K562 (cell line): ENCODE measurements at regions not wholly inside any gene's neighbourhood (a gene's known extent, or its start where the extent isn't known, plus 50 kb on each side); places are given as distances from the start of the nearest gene placed in this dataset.

ENCODE experiments used
- CHD7 ChIP-seq: fragments of 200-600 bp; sonication (generic); IDR thresholded peaks from one replicate; pipeline ENCODE4 v1.6.1; 2012; ENCODE audit warnings: mild to moderate bottlenecking, low read depth, low read length, inconsistent platforms
- CSDE1 ChIP-seq, 2 experiments: fragments of 450-650 bp; IDR thresholded peaks; 2 replicates each; pipeline ENCODE4 v1.6.1; 2016; ENCODE audit warnings: mild to moderate bottlenecking in 1 of 2
- FUS ChIP-seq: fragments of 200-400 bp; formaldehyde crosslinking; optimal IDR thresholded peaks from 2 replicates; pipeline ENCODE3; 2017; ENCODE audit warnings: low read depth, low read length
- NCOA2 ChIP-seq, 2 experiments: fragments of 450-650 bp; IDR thresholded peaks; 2 replicates each; pipeline ENCODE4 v1.6.1; 2018; ENCODE audit warnings: mild to moderate bottlenecking in 2 of 2, moderate library complexity in 1 of 2; ENCODE audit not compliant: partially characterized antibody in 2 of 2
- RBM39 ChIP-seq: fragments of 200-400 bp; formaldehyde crosslinking; optimal IDR thresholded peaks from 2 replicates; pipeline ENCODE3; 2018; ENCODE audit warnings: low read depth, low read length
- TCFL5 ChIP-seq: fragments of 250-450 bp; sonication (Bioruptor Pico); conservative IDR thresholded peaks from 2 replicates; pipeline ENCODE4 v1.6.1; 2021; ENCODE audit warnings: mild to moderate bottlenecking, moderate library complexity, matching md5 sums
- ZNF354B ChIP-seq: fragments of 250-450 bp; sonication (Bioruptor Pico); IDR thresholded peaks from 2 replicates; pipeline ENCODE4 v1.4.0; 2020
- ZNF407 ChIP-seq: fragments of 450-650 bp; IDR thresholded peaks from 2 replicates; pipeline ENCODE4 v1.6.1; 2016; ENCODE audit warnings: low read depth

- TF ChIP-seq CHD7 (no peak), ZNF407 (no peak), RBM39 (no peak), NCOA2 (IDR thresholded peaks at IDR 0.05; ENCODE audit: partially characterized antibody in 2 of 2) (no peak), TCFL5 (CRISPR knock-in tag) (no peak), ZNF354B (CRISPR knock-in tag) (no peak), FUS (no peak), CSDE1 (IDR thresholded peaks at IDR 0.05) (no peak)
These were observed 125.0 kb upstream of the ROPN1 start (continued) for GRCh38 chr3:124116906-124117305.
